NB4 (cell line): ENCODE measurements at regions not wholly inside any gene's neighbourhood (a gene's known extent, or its start where the extent isn't known, plus 50 kb on each side); places are given as distances from the start of the nearest gene placed in this dataset.

ENCODE experiments used
- POLR2A ChIP-seq: IDR thresholded peaks from 2 replicates; pipeline ENCODE4 v1.6.1; 2011; ENCODE audit warnings: mild to moderate bottlenecking; ENCODE audit not compliant: insufficient read length; ENCODE audit errors: extremely low read depth
- TF ChIP-seq, protein P1 (sequence below): IDR thresholded peaks from 2 replicates; pipeline ENCODE4 v1.6.1; 2011; ENCODE audit warnings: low read depth, low read length

DNA sequence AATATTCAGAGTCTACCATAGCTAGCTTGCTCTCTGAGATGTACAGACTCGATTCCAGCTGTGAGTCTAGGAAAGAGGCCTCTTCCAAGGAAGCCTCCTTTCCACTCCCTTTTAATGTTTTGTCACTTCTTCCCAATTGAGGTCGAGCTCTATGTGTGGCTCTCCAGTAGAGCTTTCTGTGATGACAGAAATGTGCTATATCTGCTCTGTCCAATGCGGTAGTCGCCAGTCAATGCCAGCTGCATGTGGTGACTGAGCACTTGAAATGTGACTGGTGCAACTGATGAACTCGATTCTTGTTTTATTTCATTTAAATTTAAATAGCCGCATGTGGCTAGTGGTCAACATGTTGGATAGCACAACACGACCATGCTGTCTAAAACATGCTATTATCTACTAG is 387.0 kb upstream of the NRP1 start:
- no peak for TF ChIP-seq POLR2A
- TF ChIP-seq, protein P1, sequence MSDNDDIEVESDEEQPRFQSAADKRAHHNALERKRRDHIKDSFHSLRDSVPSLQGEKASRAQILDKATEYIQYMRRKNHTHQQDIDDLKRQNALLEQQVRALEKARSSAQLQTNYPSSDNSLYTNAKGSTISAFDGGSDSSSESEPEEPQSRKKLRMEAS, result no peak
